H1 (cell line): ENCODE measurements at regions not wholly inside any gene's neighbourhood (a gene's known extent, or its start where the extent isn't known, plus 50 kb on each side); places are given as distances from the start of the nearest gene placed in this dataset.

Source experiments
- CTCF ChIA-PET: fragments of 300-600 bp; sonication (Branson Sonifier 250); formaldehyde crosslinking; loops from one replicate; lab custom pipeline; 2021; ENCODE audit not compliant: partially characterized antibody; lab: Charles Lee
- POLR2A ChIA-PET: fragments of 300-600 bp; sonication (Branson Sonifier 250); formaldehyde crosslinking; loops from one replicate; lab custom pipeline; 2021; ENCODE audit warnings: inconsistent platforms; ENCODE audit not compliant: partially characterized antibody; lab: Charles Lee
- DNase-seq, 2 experiments: peaks; one replicate each; pipeline versions ENCODE4 v3.0.0 to v3.0.0-alpha.2; 2010 to 2022; ENCODE audit warnings: low spot score in 2 of 2, low read depth in 1 of 2, mixed read lengths in 1 of 2
- FAIRE-seq: peaks from 2 replicates; lab custom pipeline; 2011; peaks lifted over from hg19 to GRCh38; lab: Jason Lieb, UNC
- H2AFZ ChIP-seq: 2 replicates; pipeline ENCODE4 v1.8.1; 2012; ENCODE audit warnings: low read length, inconsistent platforms
- H2AK5ac ChIP-seq: 2 replicates; pipeline ENCODE4 v1.6.1; 2013; ENCODE audit warnings: low read depth, low read length
- H2BK120ac ChIP-seq: replicated peaks from 2 replicates; pipeline ENCODE3; 2013; ENCODE audit warnings: low read depth, low read length, inconsistent platforms
- H2BK12ac ChIP-seq: 2 replicates; pipeline ENCODE4 v1.6.1; 2013; ENCODE audit warnings: low read depth, low read length
- H2BK15ac ChIP-seq: 2 replicates; pipeline ENCODE4 v1.6.1; 2013; ENCODE audit warnings: low read length
- H2BK20ac ChIP-seq: 2 replicates; pipeline ENCODE4 v1.6.1; 2013; ENCODE audit warnings: low read length
- H2BK5ac ChIP-seq: 2 replicates; pipeline ENCODE4 v1.6.1; 2013; ENCODE audit warnings: low read depth, low read length
- H3K14ac ChIP-seq: 2 replicates; pipeline ENCODE4 v1.6.1; 2013; ENCODE audit warnings: inconsistent platforms; ENCODE audit not compliant: insufficient read length
- H3K18ac ChIP-seq: 2 replicates; pipeline ENCODE4 v1.6.1; 2013; ENCODE audit warnings: low read length; ENCODE audit errors: extremely low read depth
- H3K23ac ChIP-seq: 2 replicates; pipeline ENCODE4 v1.6.1; 2013; ENCODE audit warnings: inconsistent platforms; ENCODE audit not compliant: insufficient read length
- H3K23me2 ChIP-seq: 2 replicates; pipeline ENCODE4 v1.6.1; 2013; ENCODE audit warnings: low read depth, low read length
- H3K27ac ChIP-seq: 2 replicates; pipeline ENCODE4 v1.6.1; 2011; ENCODE audit warnings: low read depth, low read length, inconsistent platforms
- H3K27me3 ChIP-seq, 4 experiments: replicated peaks in 1 of 4; 1 replicate in 1 of 4; 2 replicates in 3 of 4; pipeline versions ENCODE4 v1.6.1 to v1.8.1; 2011 to 2013; ENCODE audit warnings: low read length in 3 of 4, mild to moderate bottlenecking in 3 of 4, inconsistent platforms in 2 of 4, mixed read lengths in 2 of 4, moderate library complexity in 1 of 4; ENCODE audit not compliant: control insufficient read depth in 3 of 4, insufficient read depth in 3 of 4; ENCODE audit errors: extremely low read depth in 1 of 4
- H3K36me3 ChIP-seq, 4 experiments: 2 replicates each; pipeline versions ENCODE4 v1.6.1 to v1.8.1; 2011 to 2013; ENCODE audit warnings: mild to moderate bottlenecking in 4 of 4, low read length in 3 of 4, moderate library complexity in 2 of 4, control low read depth in 1 of 4, inconsistent platforms in 1 of 4; ENCODE audit not compliant: insufficient read depth in 4 of 4, control insufficient read depth in 2 of 4
- H3K4ac ChIP-seq: replicated peaks from 2 replicates; pipeline ENCODE3; 2013; ENCODE audit warnings: low read length, low read depth, mixed read lengths, inconsistent platforms; ENCODE audit not compliant: insufficient read length
- H3K4me1 ChIP-seq, 4 experiments: replicated peaks in 1 of 4; 1 replicate in 1 of 4; 2 replicates in 3 of 4; pipeline versions ENCODE4 v1.6.1 to v1.8.1; 2011 to 2013; ENCODE audit warnings: low read length in 3 of 4, inconsistent platforms in 2 of 4, mixed read lengths in 1 of 4; ENCODE audit not compliant: insufficient read depth in 4 of 4, control insufficient read depth in 3 of 4
- H3K4me2 ChIP-seq, 2 experiments: 2 replicates each; pipeline versions ENCODE4 v1.6.1 to v1.8.1; 2011 to 2013; ENCODE audit warnings: low read depth in 2 of 2, low read length in 2 of 2, control low read depth in 1 of 2, inconsistent platforms in 1 of 2, mild to moderate bottlenecking in 1 of 2; ENCODE audit not compliant: insufficient read depth in 1 of 2
- H3K4me3 ChIP-seq, 4 experiments: fragments of 200-600, 300-600 bp in 1 of 4; sonication (generic), shearing (Covaris generic), sonication (Bioruptor Twin) in 1 of 4; 2 replicates each; pipeline versions ENCODE4 v1.5.1 to v1.8.1; 2011 to 2016; ENCODE audit warnings: low read length in 4 of 4, low read depth in 3 of 4, control low read depth in 2 of 4, inconsistent platforms in 2 of 4, mild to moderate bottlenecking in 2 of 4, mixed read lengths in 1 of 4, moderate library complexity in 1 of 4; ENCODE audit not compliant: insufficient read depth in 2 of 4; ENCODE audit errors: extremely low read depth in 1 of 4
- H3K56ac ChIP-seq: replicated peaks from 2 replicates; pipeline ENCODE3; 2013; ENCODE audit warnings: low read depth, mild to moderate bottlenecking, mixed read lengths, low read length, inconsistent platforms; ENCODE audit not compliant: insufficient read length
- H3K79me1 ChIP-seq: 2 replicates; pipeline ENCODE4 v1.6.1; 2013; ENCODE audit warnings: low read depth, low read length, control low read depth
- H3K79me2 ChIP-seq, 2 experiments: 2 replicates each; pipeline versions ENCODE4 v1.6.1 to v1.8.1; 2012 to 2013; ENCODE audit warnings: low read length in 2 of 2, mild to moderate bottlenecking in 2 of 2, inconsistent platforms in 1 of 2; ENCODE audit not compliant: insufficient read depth in 2 of 2, control insufficient read depth in 1 of 2
- H3K9ac ChIP-seq, 4 experiments: replicated peaks in 1 of 4; 1 replicate in 1 of 4; 2 replicates in 3 of 4; pipeline versions ENCODE4 v1.6.1 to v1.8.1; 2011 to 2013; ENCODE audit warnings: low read depth in 3 of 4, low read length in 3 of 4, control low read depth in 2 of 4, mild to moderate bottlenecking in 2 of 4, moderate library complexity in 2 of 4, inconsistent platforms in 1 of 4; ENCODE audit errors: extremely low read depth in 1 of 4
- H3K9me3 ChIP-seq, 2 experiments: 2 replicates each; pipeline versions ENCODE4 v1.6.1 to v1.8.1; 2012 to 2013; ENCODE audit warnings: mild to moderate bottlenecking in 2 of 2, moderate library complexity in 2 of 2, control low read depth in 1 of 2, inconsistent platforms in 1 of 2, low read depth in 1 of 2, low read length in 1 of 2, mixed read lengths in 1 of 2; ENCODE audit not compliant: insufficient read depth in 2 of 2
- H4K20me1 ChIP-seq, 2 experiments: replicated peaks in 1 of 2; 2 replicates each; pipeline versions ENCODE3 to v1.8.1; 2011 to 2013; ENCODE audit warnings: inconsistent platforms in 2 of 2, low read length in 2 of 2, mild to moderate bottlenecking in 1 of 2; ENCODE audit not compliant: insufficient read depth in 2 of 2, control insufficient read depth in 1 of 2
- H4K5ac ChIP-seq: 2 replicates; pipeline ENCODE4 v1.6.1; 2013; ENCODE audit warnings: low read length, low read depth, mixed read lengths, inconsistent platforms; ENCODE audit not compliant: insufficient read length
- H4K8ac ChIP-seq: 2 replicates; pipeline ENCODE4 v1.8.0; 2013; ENCODE audit warnings: mild to moderate bottlenecking, moderate library complexity, low read length, inconsistent platforms; ENCODE audit not compliant: insufficient read depth; ENCODE audit errors: extremely low read depth
- H4K91ac ChIP-seq: replicated peaks from 2 replicates; pipeline ENCODE3; 2013; ENCODE audit warnings: low read length, mixed read lengths, inconsistent platforms; ENCODE audit not compliant: insufficient read length
- ASH2L ChIP-seq: fragments of 200-600, 300-600 bp; sonication (generic); IDR thresholded peaks from one replicate; pipeline ENCODE4 v1.7.1; 2017; ENCODE audit warnings: low read length
- CBX5 ChIP-seq: fragments of 300-800, 300-1000 bp; sonication (generic); IDR thresholded peaks from 2 replicates; pipeline ENCODE4 v1.7.1; 2016; ENCODE audit warnings: antibody characterized with exemption, low read length, low read depth
- CHD1 ChIP-seq: IDR thresholded peaks from 2 replicates; pipeline ENCODE4 v1.6.1; 2012; ENCODE audit warnings: low read depth, low read length, improper control_type of control experiment
- HDAC6 ChIP-seq: IDR thresholded peaks from one replicate; pipeline ENCODE4 v1.7.1; 2012; ENCODE audit warnings: low read depth, mild to moderate bottlenecking, inconsistent platforms, low read length, moderate library complexity
- JUND ChIP-seq: IDR thresholded peaks from 2 replicates; pipeline ENCODE4 v1.6.1; 2011; ENCODE audit warnings: mild to moderate bottlenecking, improper control_type of control experiment, low read length
- KDM1A ChIP-seq: fragments of 200-600, 300-600 bp; sonication (generic); IDR thresholded peaks from 2 replicates; pipeline ENCODE4 v1.7.1; 2016; ENCODE audit warnings: mild to moderate bottlenecking, low read length, borderline replicate concordance
- KDM5A ChIP-seq: fragments of 200-600 bp; IDR thresholded peaks from 2 replicates; pipeline ENCODE4 v1.7.1; 2012; ENCODE audit warnings: mild to moderate bottlenecking, low read length, inconsistent platforms, mixed read lengths
- PHF8 ChIP-seq: fragments of 200-600 bp; sonication (generic); conservative IDR thresholded peaks from 2 replicates; pipeline ENCODE4 v1.7.1; 2012; ENCODE audit warnings: low read depth, mild to moderate bottlenecking, inconsistent platforms, low read length, moderate library complexity
- POU5F1 ChIP-seq: IDR thresholded peaks from 2 replicates; pipeline ENCODE4 v1.6.1; 2011; ENCODE audit warnings: low read depth, mild to moderate bottlenecking, low read length, moderate library complexity
- SUZ12 ChIP-seq: fragments of 200-600 bp; sonication (generic); IDR thresholded peaks from 2 replicates; pipeline ENCODE4 v1.6.1; 2012; ENCODE audit warnings: mild to moderate bottlenecking, inconsistent platforms, low read length, moderate library complexity, mixed read lengths
- WGBS, 2 experiments: shearing (Covaris generic) in 1 of 2; methylation state at CpG; one replicate each; pipeline versions ENCODE4 v1.1.6 to v1.1.7; 2013 to 2015; ENCODE audit warnings: low lambda C conversion rate in 2 of 2, mixed read lengths in 2 of 2, inconsistent platforms in 1 of 2, low coverage in 1 of 2, missing lambda C conversion rate in 1 of 2; ENCODE audit not compliant: insufficient replicate concordance in 2 of 2, insufficient coverage in 1 of 2, insufficient read length in 1 of 2; ENCODE audit errors: extremely low coverage in 1 of 2, missing lambda C conversion rate in 1 of 2; 5-methylcytosine and 5-hydroxymethylcytosine counted together
- TF ChIP-seq, protein P1 (sequence below), 3 experiments: IDR thresholded peaks; 1 replicate in 2 of 3; 2 replicates in 1 of 3; pipeline versions ENCODE4 v1.5.1 to v1.6.1; 2011; ENCODE audit warnings: low read length in 3 of 3, mild to moderate bottlenecking in 3 of 3, inconsistent platforms in 2 of 3, low read depth in 1 of 3, moderate library complexity in 1 of 3; ENCODE audit not compliant: insufficient read depth in 1 of 3; ENCODE audit errors: control extremely low read depth in 1 of 3

DNA sequence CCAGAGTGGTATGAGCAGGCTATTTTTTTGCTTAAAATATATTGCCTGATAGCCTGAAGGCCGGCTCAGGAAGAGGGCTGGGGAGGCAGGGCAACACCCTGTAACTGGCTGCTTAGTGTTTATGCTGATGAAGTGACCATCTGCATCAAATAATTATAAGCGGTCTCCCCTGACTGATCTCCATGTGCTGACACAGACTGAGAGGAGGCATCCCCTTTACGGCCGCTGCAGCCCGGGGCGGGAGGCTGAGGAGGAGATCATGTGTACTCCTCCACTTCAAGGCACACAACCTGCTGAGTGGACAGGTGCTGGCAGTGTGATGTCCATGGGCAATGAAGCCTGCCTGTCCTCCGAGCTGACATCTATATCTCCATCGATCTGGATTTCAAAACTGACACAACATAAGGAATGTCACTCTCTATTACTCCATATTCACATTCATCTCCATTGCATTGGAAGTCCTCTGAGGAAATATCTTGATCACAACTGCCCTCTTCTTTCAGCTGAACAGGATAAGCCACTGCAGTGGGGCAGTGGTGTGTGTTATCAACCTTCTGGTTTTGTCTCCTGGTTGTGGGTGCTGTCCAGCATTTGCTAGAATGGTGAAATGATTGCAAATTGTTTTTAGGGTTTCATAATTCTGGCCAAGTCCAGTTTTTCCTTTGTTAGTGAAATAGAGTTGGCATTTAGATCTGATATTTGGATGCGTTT lies 143.5 kb downstream of the AQP4 start:
- Histone ChIP-seq H4K91ac (peak overlapping the region; percentile 64), H3K18ac (no peak overlapping the region), H3K9ac (no peak overlapping the region), H3K23me2 (no peaks in the 10 kb centered on the region; the same call in 1 of the 2 replicates), H3K27me3 (no peaks in the 10 kb centered on the region), H3K14ac (no peak overlapping the region), H2BK12ac (no peak overlapping the region), H3K4ac (no peak overlapping the region), H3K9me3 (no peaks in the 10 kb centered on the region), H3K23ac (no peak overlapping the region), H3K4me2 (no peak overlapping the region), H2BK120ac (no peak overlapping the region), H4K20me1 (peaks cover 0 to 2% of the 10 kb centered on the region in 2 experiments), H2AFZ (no peak overlapping the region), H2BK20ac (no peak overlapping the region), H4K8ac (no peak overlapping the region), H2AK5ac (no peak overlapping the region), H3K4me3 (no peak overlapping the region), H2BK5ac (no peak overlapping the region), H2BK15ac (no peak overlapping the region), H3K4me1 (0 out of 7 replicates have a peak, but pooled peaks cover 0 to 2% (median 0%) of the 10 kb centered on the region in 4 experiments), H3K79me2 (no peaks in the 10 kb centered on the region), H4K5ac (no peak overlapping the region), H3K56ac (no peak overlapping the region), H3K27ac (no peak overlapping the region), H3K36me3 (no peaks in the 10 kb centered on the region), H3K79me1 (no peaks in the 10 kb centered on the region)
- FAIRE-seq (no peak), DNase-seq (no peak)
- 92% methylated on average over 9 of the region's 9 CpGs; no CpG with 5 or more reads in 1 of the 2 experiments for WGBS, 2 experiments
- CTCF ChIA-PET: interaction anchor here (0.5 to 2.2 kb wide), 2 partner anchors 76 to 101 kb away, joined by 3 to 6 read pairs; no protein-coding TSS in a partner anchor
- POLR2A ChIA-PET: no interaction called here
- TF ChIP-seq POU5F1: no peak
- TF ChIP-seq HDAC6: no peak
- TF ChIP-seq CHD1: no peak
- no peak for TF ChIP-seq PHF8
- TF ChIP-seq SUZ12: no peak
- no peak for TF ChIP-seq KDM5A
- TF ChIP-seq KDM1A: no peak
- no peak for TF ChIP-seq ASH2L
- TF ChIP-seq CBX5: no peak
- no peak for TF ChIP-seq JUND
- TF ChIP-seq, protein P1, sequence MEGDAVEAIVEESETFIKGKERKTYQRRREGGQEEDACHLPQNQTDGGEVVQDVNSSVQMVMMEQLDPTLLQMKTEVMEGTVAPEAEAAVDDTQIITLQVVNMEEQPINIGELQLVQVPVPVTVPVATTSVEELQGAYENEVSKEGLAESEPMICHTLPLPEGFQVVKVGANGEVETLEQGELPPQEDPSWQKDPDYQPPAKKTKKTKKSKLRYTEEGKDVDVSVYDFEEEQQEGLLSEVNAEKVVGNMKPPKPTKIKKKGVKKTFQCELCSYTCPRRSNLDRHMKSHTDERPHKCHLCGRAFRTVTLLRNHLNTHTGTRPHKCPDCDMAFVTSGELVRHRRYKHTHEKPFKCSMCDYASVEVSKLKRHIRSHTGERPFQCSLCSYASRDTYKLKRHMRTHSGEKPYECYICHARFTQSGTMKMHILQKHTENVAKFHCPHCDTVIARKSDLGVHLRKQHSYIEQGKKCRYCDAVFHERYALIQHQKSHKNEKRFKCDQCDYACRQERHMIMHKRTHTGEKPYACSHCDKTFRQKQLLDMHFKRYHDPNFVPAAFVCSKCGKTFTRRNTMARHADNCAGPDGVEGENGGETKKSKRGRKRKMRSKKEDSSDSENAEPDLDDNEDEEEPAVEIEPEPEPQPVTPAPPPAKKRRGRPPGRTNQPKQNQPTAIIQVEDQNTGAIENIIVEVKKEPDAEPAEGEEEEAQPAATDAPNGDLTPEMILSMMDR (IDR thresholded peaks at IDR 0.05; ENCODE audit: control extremely low read depth in 1 of 3, insufficient read depth in 1 of 3, low read depth in 1 of 3, low read length in 3 of 3): no peak
